GM23338 (cell line): ENCODE measurements at regions not wholly inside any gene's neighbourhood (a gene's known extent, or its start where the extent isn't known, plus 50 kb on each side); places are given as distances from the start of the nearest gene placed in this dataset.

Source experiments
- ATAC-seq: fragments of 200-7000 bp; cut with Tn5 transposase; 3 replicates; pipeline ENCODE4 v1.9.1; 2020
- DNase-seq: peaks from one replicate; pipeline ENCODE4 v3.0.0-alpha.2; 2015; ENCODE audit warnings: low spot score
- H2AFZ ChIP-seq: fragments of 200-600 bp; sonication (generic); 2 replicates; pipeline ENCODE4 v1.8.0; 2016; ENCODE audit warnings: antibody characterized with exemption, mild to moderate bottlenecking, moderate library complexity
- H3F3A ChIP-seq: fragments of 200-600 bp; sonication (generic); replicated peaks from 2 replicates; pipeline ENCODE4 v1.8.0; 2017; ENCODE audit warnings: antibody characterized with exemption, mixed run types, low read depth
- H3K27ac ChIP-seq: fragments of 200-600 bp; sonication (generic); 2 replicates; pipeline ENCODE4 v1.6.1; 2016; ENCODE audit warnings: low read depth
- H3K27me3 ChIP-seq: fragments of 200-600 bp; sonication (generic); 2 replicates; pipeline ENCODE4 v1.8.0; 2016; ENCODE audit warnings: mild to moderate bottlenecking, mixed run types, moderate library complexity; ENCODE audit not compliant: insufficient read depth
- H3K36me3 ChIP-seq: fragments of 200-600 bp; sonication (generic); 2 replicates; pipeline ENCODE4 v1.8.0; 2016; ENCODE audit warnings: mild to moderate bottlenecking; ENCODE audit not compliant: insufficient read depth
- H3K4me1 ChIP-seq: fragments of 200-600 bp; sonication (generic); 2 replicates; pipeline ENCODE4 v1.8.0; 2016; ENCODE audit warnings: mild to moderate bottlenecking, moderate library complexity; ENCODE audit not compliant: insufficient read depth
- H3K4me2 ChIP-seq: fragments of 200-600 bp; sonication (generic); 2 replicates; pipeline ENCODE4 v1.7.1; 2017; ENCODE audit warnings: mixed run types
- H3K4me3 ChIP-seq: fragments of 200-600 bp; sonication (generic); 2 replicates; pipeline ENCODE4 v1.6.1; 2016; ENCODE audit warnings: mixed run types
- H3K79me2 ChIP-seq: fragments of 200-600 bp; sonication (generic); replicated peaks from 2 replicates; pipeline ENCODE4 v1.8.0; 2017; ENCODE audit warnings: mild to moderate bottlenecking; ENCODE audit not compliant: insufficient read depth
- H3K9me2 ChIP-seq: fragments of 200-600 bp; sonication (generic); 2 replicates; pipeline ENCODE4 v1.8.0; 2017; ENCODE audit not compliant: insufficient read depth
- H4K20me1 ChIP-seq: fragments of 200-600 bp; sonication (generic); replicated peaks from 2 replicates; pipeline ENCODE4 v1.8.0; 2017; ENCODE audit warnings: mild to moderate bottlenecking; ENCODE audit not compliant: insufficient read depth
- H3K27ac Mint-ChIP-seq: 2 replicates; pipeline ENCODE4 v1.8.0; 2020; ENCODE audit warnings: inconsistent platforms, mild to moderate bottlenecking, moderate library complexity, mixed read lengths
- H3K27me3 Mint-ChIP-seq: 3 replicates; pipeline ENCODE4 v1.8.0; 2022; ENCODE audit warnings: low read depth, mild to moderate bottlenecking, moderate library complexity, mixed read lengths, inconsistent platforms; ENCODE audit not compliant: insufficient read depth, poor library complexity
- H3K36me3 Mint-ChIP-seq: 3 replicates; pipeline ENCODE4 v1.8.0; 2021; ENCODE audit warnings: low read depth, mild to moderate bottlenecking, inconsistent platforms, moderate library complexity, mixed read lengths
- H3K4me1 Mint-ChIP-seq: 3 replicates; pipeline ENCODE4 v1.8.0; 2020; ENCODE audit warnings: mild to moderate bottlenecking, inconsistent platforms, mixed read lengths
- H3K4me3 Mint-ChIP-seq: 3 replicates; pipeline ENCODE4 v1.8.0; 2021; ENCODE audit warnings: moderate library complexity, mild to moderate bottlenecking, inconsistent platforms, mixed read lengths
- H3K9me3 Mint-ChIP-seq: 3 replicates; pipeline ENCODE4 v1.8.0; 2020; ENCODE audit warnings: moderate library complexity, mild to moderate bottlenecking, inconsistent platforms, mixed read lengths
- CREB1 ChIP-seq: fragments of 250-450 bp; sonication (Bioruptor Pico); IDR thresholded peaks from 2 replicates; pipeline ENCODE4 v1.5.0; 2020; ENCODE audit warnings: low read depth, mild to moderate bottlenecking, moderate library complexity
- EZH2 ChIP-seq: fragments of 200-600 bp; sonication (generic); IDR thresholded peaks from one replicate; pipeline ENCODE4 v1.8.0; 2017; ENCODE audit warnings: antibody characterized with exemption, mild to moderate bottlenecking, low read depth; ENCODE audit not compliant: unreplicated experiment
- EZH2phosphoT487 ChIP-seq: fragments of 200-600 bp; sonication (generic); IDR thresholded peaks from one replicate; pipeline ENCODE4 v1.8.1; 2018; ENCODE audit warnings: antibody characterized with exemption; ENCODE audit not compliant: unreplicated experiment
- JUNB ChIP-seq: IDR thresholded peaks from one replicate; pipeline ENCODE4 v1.6.1; 2016; ENCODE audit warnings: antibody characterized with exemption; ENCODE audit not compliant: unreplicated experiment
- NANOG ChIP-seq: IDR thresholded peaks from 2 replicates; pipeline ENCODE4 v1.6.1; 2016; ENCODE audit warnings: antibody characterized with exemption, borderline replicate concordance
- POLR2AphosphoS5 ChIP-seq: IDR thresholded peaks from 2 replicates; pipeline ENCODE4 v1.6.1; 2016; ENCODE audit warnings: antibody characterized with exemption, low read depth
- ZNF114 ChIP-seq: fragments of 250-450 bp; sonication (Bioruptor Pico); IDR thresholded peaks from 2 replicates; pipeline ENCODE4 v1.5.0; 2020; ENCODE audit warnings: mild to moderate bottlenecking, moderate library complexity
- ZNF331 ChIP-seq: fragments of 250-450 bp; sonication (Bioruptor Pico); IDR thresholded peaks from 2 replicates; pipeline ENCODE4 v1.5.0; 2020; ENCODE audit warnings: low read depth, mild to moderate bottlenecking, moderate library complexity
- TF ChIP-seq, protein P1 (sequence below): fragments of 250-450 bp; sonication (Bioruptor Pico); IDR thresholded peaks from 2 replicates; pipeline ENCODE4 v1.5.0; 2020; ENCODE audit warnings: mild to moderate bottlenecking, moderate library complexity
- TF ChIP-seq, protein P2 (sequence below), 2 experiments: fragments of 200-600 bp in 1 of 2; sonication (generic) in 1 of 2; conservative IDR thresholded peaks; 2 replicates each; pipeline versions ENCODE4 v1.5.1 to v1.6.1; 2016 to 2017; ENCODE audit warnings: antibody characterized with exemption in 2 of 2, low read depth in 2 of 2, mild to moderate bottlenecking in 2 of 2, moderate library complexity in 1 of 2
- TF ChIP-seq, protein P3 (sequence below): IDR thresholded peaks from one replicate; pipeline ENCODE4 v1.6.1; 2018; ENCODE audit warnings: antibody characterized with exemption; ENCODE audit not compliant: unreplicated experiment

DNA sequence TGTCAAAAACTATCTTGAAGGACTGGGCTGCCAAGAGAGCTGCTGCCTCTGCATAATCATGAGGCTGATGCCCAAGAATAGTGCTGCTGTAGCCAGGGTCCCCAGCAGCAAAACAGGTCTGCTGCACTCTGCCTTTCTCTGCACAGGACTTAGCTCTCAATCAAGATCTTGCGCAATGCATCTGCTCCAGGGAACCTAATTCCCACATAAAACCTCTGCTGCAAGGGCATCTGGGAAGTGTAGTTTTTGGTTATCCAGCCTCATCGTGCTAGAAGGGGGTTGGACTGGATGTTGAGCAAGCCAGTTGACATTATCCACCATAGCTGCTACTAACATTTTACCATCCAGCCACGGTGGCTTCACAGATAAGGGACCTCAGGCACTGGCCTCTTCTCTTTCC lies 192.7 kb downstream of the C11orf91 start:
- Histone ChIP-seq H3F3A (no peaks in the 10 kb centered on the region), H3K4me3 (no peak overlapping the region), H3K4me1 (no peaks in the 10 kb centered on the region), H3K36me3 (no peaks in the 10 kb centered on the region), H3K9me2 (peaks cover 2% of the 10 kb centered on the region; the same call in 1 of the 2 replicates), H2AFZ (no peak overlapping the region), H3K27me3 (no peaks in the 10 kb centered on the region), H3K27ac (no peak overlapping the region), H4K20me1 (no peaks in the 10 kb centered on the region), H3K4me2 (no peak overlapping the region), H3K79me2 (no peaks in the 10 kb centered on the region)
- no peak overlapping the region for H3K27ac Mint-ChIP-seq
- H3K9me3 Mint-ChIP-seq: no peaks in the 10 kb centered on the region
- H3K4me3 Mint-ChIP-seq: no peak overlapping the region
- TF ChIP-seq ZNF331: no peak
- no peak for TF ChIP-seq POLR2AphosphoS5
- TF ChIP-seq, protein P1, sequence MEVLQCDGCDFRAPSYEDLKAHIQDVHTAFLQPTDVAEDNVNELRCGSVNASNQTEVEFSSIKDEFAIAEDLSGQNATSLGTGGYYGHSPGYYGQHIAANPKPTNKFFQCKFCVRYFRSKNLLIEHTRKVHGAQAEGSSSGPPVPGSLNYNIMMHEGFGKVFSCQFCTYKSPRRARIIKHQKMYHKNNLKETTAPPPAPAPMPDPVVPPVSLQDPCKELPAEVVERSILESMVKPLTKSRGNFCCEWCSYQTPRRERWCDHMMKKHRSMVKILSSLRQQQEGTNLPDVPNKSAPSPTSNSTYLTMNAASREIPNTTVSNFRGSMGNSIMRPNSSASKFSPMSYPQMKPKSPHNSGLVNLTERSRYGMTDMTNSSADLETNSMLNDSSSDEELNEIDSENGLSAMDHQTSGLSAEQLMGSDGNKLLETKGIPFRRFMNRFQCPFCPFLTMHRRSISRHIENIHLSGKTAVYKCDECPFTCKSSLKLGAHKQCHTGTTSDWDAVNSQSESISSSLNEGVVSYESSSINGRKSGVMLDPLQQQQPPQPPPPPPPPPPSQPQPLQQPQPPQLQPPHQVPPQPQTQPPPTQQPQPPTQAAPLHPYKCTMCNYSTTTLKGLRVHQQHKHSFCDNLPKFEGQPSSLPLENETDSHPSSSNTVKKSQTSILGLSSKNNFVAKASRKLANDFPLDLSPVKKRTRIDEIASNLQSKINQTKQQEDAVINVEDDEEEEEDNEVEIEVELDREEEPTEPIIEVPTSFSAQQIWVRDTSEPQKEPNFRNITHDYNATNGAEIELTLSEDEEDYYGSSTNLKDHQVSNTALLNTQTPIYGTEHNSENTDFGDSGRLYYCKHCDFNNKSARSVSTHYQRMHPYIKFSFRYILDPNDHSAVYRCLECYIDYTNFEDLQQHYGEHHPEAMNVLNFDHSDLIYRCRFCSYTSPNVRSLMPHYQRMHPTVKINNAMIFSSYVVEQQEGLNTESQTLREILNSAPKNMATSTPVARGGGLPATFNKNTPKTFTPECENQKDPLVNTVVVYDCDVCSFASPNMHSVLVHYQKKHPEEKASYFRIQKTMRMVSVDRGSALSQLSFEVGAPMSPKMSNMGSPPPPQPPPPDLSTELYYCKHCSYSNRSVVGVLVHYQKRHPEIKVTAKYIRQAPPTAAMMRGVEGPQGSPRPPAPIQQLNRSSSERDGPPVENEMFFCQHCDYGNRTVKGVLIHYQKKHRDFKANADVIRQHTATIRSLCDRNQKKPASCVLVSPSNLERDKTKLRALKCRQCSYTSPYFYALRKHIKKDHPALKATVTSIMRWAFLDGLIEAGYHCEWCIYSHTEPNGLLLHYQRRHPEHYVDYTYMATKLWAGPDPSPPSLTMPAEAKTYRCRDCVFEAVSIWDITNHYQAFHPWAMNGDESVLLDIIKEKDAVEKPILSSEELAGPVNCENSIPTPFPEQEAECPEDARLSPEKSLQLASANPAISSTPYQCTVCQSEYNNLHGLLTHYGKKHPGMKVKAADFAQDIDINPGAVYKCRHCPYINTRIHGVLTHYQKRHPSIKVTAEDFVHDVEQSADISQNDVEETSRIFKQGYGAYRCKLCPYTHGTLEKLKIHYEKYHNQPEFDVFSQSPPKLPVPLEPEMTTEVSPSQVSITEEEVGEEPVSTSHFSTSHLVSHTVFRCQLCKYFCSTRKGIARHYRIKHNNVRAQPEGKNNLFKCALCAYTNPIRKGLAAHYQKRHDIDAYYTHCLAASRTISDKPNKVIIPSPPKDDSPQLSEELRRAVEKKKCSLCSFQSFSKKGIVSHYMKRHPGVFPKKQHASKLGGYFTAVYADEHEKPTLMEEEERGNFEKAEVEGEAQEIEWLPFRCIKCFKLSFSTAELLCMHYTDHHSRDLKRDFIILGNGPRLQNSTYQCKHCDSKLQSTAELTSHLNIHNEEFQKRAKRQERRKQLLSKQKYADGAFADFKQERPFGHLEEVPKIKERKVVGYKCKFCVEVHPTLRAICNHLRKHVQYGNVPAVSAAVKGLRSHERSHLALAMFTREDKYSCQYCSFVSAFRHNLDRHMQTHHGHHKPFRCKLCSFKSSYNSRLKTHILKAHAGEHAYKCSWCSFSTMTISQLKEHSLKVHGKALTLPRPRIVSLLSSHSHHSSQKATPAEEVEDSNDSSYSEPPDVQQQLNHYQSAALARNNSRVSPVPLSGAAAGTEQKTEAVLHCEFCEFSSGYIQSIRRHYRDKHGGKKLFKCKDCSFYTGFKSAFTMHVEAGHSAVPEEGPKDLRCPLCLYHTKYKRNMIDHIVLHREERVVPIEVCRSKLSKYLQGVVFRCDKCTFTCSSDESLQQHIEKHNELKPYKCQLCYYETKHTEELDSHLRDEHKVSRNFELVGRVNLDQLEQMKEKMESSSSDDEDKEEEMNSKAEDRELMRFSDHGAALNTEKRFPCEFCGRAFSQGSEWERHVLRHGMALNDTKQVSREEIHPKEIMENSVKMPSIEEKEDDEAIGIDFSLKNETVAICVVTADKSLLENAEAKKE (CRISPR knock-in tag): no peak
- TF ChIP-seq, protein P2, sequence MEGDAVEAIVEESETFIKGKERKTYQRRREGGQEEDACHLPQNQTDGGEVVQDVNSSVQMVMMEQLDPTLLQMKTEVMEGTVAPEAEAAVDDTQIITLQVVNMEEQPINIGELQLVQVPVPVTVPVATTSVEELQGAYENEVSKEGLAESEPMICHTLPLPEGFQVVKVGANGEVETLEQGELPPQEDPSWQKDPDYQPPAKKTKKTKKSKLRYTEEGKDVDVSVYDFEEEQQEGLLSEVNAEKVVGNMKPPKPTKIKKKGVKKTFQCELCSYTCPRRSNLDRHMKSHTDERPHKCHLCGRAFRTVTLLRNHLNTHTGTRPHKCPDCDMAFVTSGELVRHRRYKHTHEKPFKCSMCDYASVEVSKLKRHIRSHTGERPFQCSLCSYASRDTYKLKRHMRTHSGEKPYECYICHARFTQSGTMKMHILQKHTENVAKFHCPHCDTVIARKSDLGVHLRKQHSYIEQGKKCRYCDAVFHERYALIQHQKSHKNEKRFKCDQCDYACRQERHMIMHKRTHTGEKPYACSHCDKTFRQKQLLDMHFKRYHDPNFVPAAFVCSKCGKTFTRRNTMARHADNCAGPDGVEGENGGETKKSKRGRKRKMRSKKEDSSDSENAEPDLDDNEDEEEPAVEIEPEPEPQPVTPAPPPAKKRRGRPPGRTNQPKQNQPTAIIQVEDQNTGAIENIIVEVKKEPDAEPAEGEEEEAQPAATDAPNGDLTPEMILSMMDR (conservative IDR thresholded peaks at IDR 0.05; ENCODE audit: low read depth in 2 of 2): no peak
- H3K36me3 Mint-ChIP-seq: no peaks in the 10 kb centered on the region
- H3K27me3 Mint-ChIP-seq: no peaks in the 10 kb centered on the region
- H3K4me1 Mint-ChIP-seq: no peaks in the 10 kb centered on the region; the same call in 2 of the 3 replicates
- DNase-seq (peak; percentile 77), ATAC-seq (peak; percentile 89)

DNA sequence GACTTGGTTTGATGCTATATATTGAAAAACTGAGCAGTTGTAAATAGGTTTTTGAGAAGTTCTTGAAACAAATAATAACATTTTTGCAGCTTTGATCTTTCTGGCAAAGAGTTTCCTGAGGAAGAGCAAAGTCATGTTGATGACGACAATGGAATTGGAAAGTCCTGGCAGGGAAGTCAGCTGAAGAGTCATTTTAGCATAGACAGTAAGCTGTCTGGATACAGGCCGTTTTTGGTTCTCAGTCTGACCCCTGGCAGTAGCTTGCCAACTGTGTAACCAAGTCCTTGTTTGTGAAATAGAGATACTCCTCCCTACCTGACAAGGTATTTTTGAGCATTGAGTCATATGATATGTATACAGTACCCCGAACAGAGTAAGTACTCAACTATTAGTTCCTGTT lies 193.3 kb downstream of the C11orf91 start:
- no peaks in the 10 kb centered on the region for H3K79me2 ChIP-seq
- H3K4me1 ChIP-seq: no peaks in the 10 kb centered on the region
- no peaks in the 10 kb centered on the region for H3K36me3 ChIP-seq
- no peaks in the 10 kb centered on the region for H4K20me1 ChIP-seq
- H3K4me3 ChIP-seq: no peak overlapping the region
- H3K27ac ChIP-seq: no peak overlapping the region
- ATAC-seq: no peak
- no peaks in the 10 kb centered on the region for H3K27me3 Mint-ChIP-seq
- no peak overlapping the region for H3K27ac Mint-ChIP-seq
- peaks cover 2% of the 10 kb centered on the region; the same call in 1 of the 2 replicates for H3K9me2 ChIP-seq
- no peak overlapping the region for H3K4me3 Mint-ChIP-seq
- no peaks in the 10 kb centered on the region for H3K36me3 Mint-ChIP-seq
- no peaks in the 10 kb centered on the region for H3K27me3 ChIP-seq
- no peak overlapping the region for H3K4me2 ChIP-seq
- no peak for DNase-seq
- H3K9me3 Mint-ChIP-seq: no peaks in the 10 kb centered on the region
- no peaks in the 10 kb centered on the region; the same call in 2 of the 3 replicates for H3K4me1 Mint-ChIP-seq
- no peak overlapping the region for H2AFZ ChIP-seq
- H3F3A ChIP-seq: no peaks in the 10 kb centered on the region
- TF ChIP-seq ZNF331: no peak
- no peak for TF ChIP-seq NANOG
- no peak for TF ChIP-seq CREB1 (CRISPR knock-in tag)
- TF ChIP-seq JUNB: no peak
- TF ChIP-seq EZH2phosphoT487: no peak
- no peak for TF ChIP-seq POLR2AphosphoS5
- TF ChIP-seq EZH2: no peak
- TF ChIP-seq ZNF114 (CRISPR knock-in tag): no peak
- TF ChIP-seq, protein P3, sequence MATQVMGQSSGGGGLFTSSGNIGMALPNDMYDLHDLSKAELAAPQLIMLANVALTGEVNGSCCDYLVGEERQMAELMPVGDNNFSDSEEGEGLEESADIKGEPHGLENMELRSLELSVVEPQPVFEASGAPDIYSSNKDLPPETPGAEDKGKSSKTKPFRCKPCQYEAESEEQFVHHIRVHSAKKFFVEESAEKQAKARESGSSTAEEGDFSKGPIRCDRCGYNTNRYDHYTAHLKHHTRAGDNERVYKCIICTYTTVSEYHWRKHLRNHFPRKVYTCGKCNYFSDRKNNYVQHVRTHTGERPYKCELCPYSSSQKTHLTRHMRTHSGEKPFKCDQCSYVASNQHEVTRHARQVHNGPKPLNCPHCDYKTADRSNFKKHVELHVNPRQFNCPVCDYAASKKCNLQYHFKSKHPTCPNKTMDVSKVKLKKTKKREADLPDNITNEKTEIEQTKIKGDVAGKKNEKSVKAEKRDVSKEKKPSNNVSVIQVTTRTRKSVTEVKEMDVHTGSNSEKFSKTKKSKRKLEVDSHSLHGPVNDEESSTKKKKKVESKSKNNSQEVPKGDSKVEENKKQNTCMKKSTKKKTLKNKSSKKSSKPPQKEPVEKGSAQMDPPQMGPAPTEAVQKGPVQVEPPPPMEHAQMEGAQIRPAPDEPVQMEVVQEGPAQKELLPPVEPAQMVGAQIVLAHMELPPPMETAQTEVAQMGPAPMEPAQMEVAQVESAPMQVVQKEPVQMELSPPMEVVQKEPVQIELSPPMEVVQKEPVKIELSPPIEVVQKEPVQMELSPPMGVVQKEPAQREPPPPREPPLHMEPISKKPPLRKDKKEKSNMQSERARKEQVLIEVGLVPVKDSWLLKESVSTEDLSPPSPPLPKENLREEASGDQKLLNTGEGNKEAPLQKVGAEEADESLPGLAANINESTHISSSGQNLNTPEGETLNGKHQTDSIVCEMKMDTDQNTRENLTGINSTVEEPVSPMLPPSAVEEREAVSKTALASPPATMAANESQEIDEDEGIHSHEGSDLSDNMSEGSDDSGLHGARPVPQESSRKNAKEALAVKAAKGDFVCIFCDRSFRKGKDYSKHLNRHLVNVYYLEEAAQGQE: no peak
